H9 (cell line): ENCODE measurements at regions not wholly inside any gene's neighbourhood (a gene's known extent, or its start where the extent isn't known, plus 50 kb on each side); places are given as distances from the start of the nearest gene placed in this dataset.

Source experiments
- DNase-seq: peaks from one replicate; pipeline ENCODE4 v3.0.0-alpha.2; 2017
- H2AFZ ChIP-seq: one replicate; pipeline ENCODE4 v1.6.1; 2013; ENCODE audit warnings: mild to moderate bottlenecking, low read length, control low read depth, moderate library complexity
- H2AK5ac ChIP-seq: 2 replicates; pipeline ENCODE4 v1.6.1; 2013; ENCODE audit warnings: low read length, control low read depth, mixed read lengths; ENCODE audit not compliant: insufficient read length
- H2BK120ac ChIP-seq: one replicate; pipeline ENCODE4 v1.6.1; 2013; ENCODE audit warnings: low read depth, mild to moderate bottlenecking, low read length, control low read depth, inconsistent platforms; ENCODE audit not compliant: poor library complexity, severe bottlenecking
- H2BK12ac ChIP-seq: 2 replicates; pipeline ENCODE4 v1.6.1; 2013; ENCODE audit warnings: low read length, control low read depth, mixed read lengths, low read depth; ENCODE audit not compliant: insufficient read length
- H2BK15ac ChIP-seq: 2 replicates; pipeline ENCODE4 v1.6.1; 2013; ENCODE audit warnings: low read depth, low read length, control low read depth
- H2BK20ac ChIP-seq: one replicate; pipeline ENCODE4 v1.6.1; 2013; ENCODE audit warnings: low read depth, mild to moderate bottlenecking, low read length, control low read depth, inconsistent platforms; ENCODE audit not compliant: poor library complexity, severe bottlenecking
- H2BK5ac ChIP-seq: 2 replicates; pipeline ENCODE4 v1.6.1; 2013; ENCODE audit warnings: low read length, control low read depth, mixed read lengths; ENCODE audit not compliant: insufficient read length
- H3K14ac ChIP-seq: 2 replicates; pipeline ENCODE4 v1.6.1; 2013; ENCODE audit warnings: low read length, control low read depth; ENCODE audit not compliant: insufficient read depth
- H3K18ac ChIP-seq: 2 replicates; pipeline ENCODE4 v1.6.1; 2013; ENCODE audit warnings: low read depth, mild to moderate bottlenecking, mixed read lengths, low read length, control low read depth; ENCODE audit not compliant: insufficient read length
- H3K23ac ChIP-seq: 2 replicates; pipeline ENCODE4 v1.6.1; 2013; ENCODE audit warnings: low read length, control low read depth, mixed read lengths, low read depth; ENCODE audit not compliant: insufficient read length
- H3K23me2 ChIP-seq: 2 replicates; pipeline ENCODE4 v1.6.1; 2013; ENCODE audit warnings: low read depth, mild to moderate bottlenecking, mixed read lengths, low read length, control low read depth; ENCODE audit not compliant: insufficient read length, poor library complexity, severe bottlenecking
- H3K27ac ChIP-seq: 2 replicates; pipeline ENCODE4 v1.5.1; 2013; ENCODE audit warnings: low read length, control low read depth, mixed read lengths, low read depth; ENCODE audit not compliant: insufficient read length
- H3K27me3 ChIP-seq: 2 replicates; pipeline ENCODE4 v1.6.1; 2013; ENCODE audit warnings: low read length, control low read depth, inconsistent platforms; ENCODE audit not compliant: insufficient read depth
- H3K4ac ChIP-seq: 2 replicates; pipeline ENCODE4 v1.6.1; 2013; ENCODE audit warnings: low read depth, mild to moderate bottlenecking, control low read depth, inconsistent platforms, low read length, moderate library complexity
- H3K4me1 ChIP-seq: 2 replicates; pipeline ENCODE4 v1.6.1; 2013; ENCODE audit warnings: low read length, control low read depth, inconsistent platforms; ENCODE audit not compliant: insufficient read depth
- H3K4me2 ChIP-seq: 2 replicates; pipeline ENCODE4 v1.6.1; 2013; ENCODE audit warnings: low read length, control low read depth, mixed read lengths; ENCODE audit not compliant: insufficient read length, insufficient read depth
- H3K56ac ChIP-seq: 2 replicates; pipeline ENCODE4 v1.6.1; 2013; ENCODE audit warnings: low read depth, mild to moderate bottlenecking, mixed read lengths, low read length, control low read depth; ENCODE audit not compliant: insufficient read length
- H3K79me1 ChIP-seq: 2 replicates; pipeline ENCODE4 v1.6.1; 2013; ENCODE audit warnings: low read depth, mild to moderate bottlenecking, moderate library complexity, low read length, control low read depth, inconsistent platforms; ENCODE audit not compliant: insufficient read depth, poor library complexity, severe bottlenecking
- H3K79me2 ChIP-seq: 2 replicates; pipeline ENCODE4 v1.6.1; 2013; ENCODE audit warnings: low read length, control low read depth, inconsistent platforms; ENCODE audit not compliant: insufficient read depth
- H3K9ac ChIP-seq: 2 replicates; pipeline ENCODE4 v1.6.1; 2013; ENCODE audit warnings: low read length, control low read depth, mixed read lengths; ENCODE audit not compliant: insufficient read length; ENCODE audit errors: extremely low read depth
- H3K9me3 ChIP-seq: one replicate; pipeline ENCODE4 v1.6.1; 2013; ENCODE audit warnings: low read depth, low read length, inconsistent platforms; ENCODE audit not compliant: control insufficient read depth
- H3T11ph ChIP-seq: one replicate; pipeline ENCODE4 v1.6.1; 2013; ENCODE audit warnings: mild to moderate bottlenecking, low read length, control low read depth, inconsistent platforms
- H4K20me1 ChIP-seq: one replicate; pipeline ENCODE4 v1.6.1; 2013; ENCODE audit not compliant: control insufficient read depth, insufficient read length, insufficient read depth
- H4K5ac ChIP-seq: 2 replicates; pipeline ENCODE4 v1.6.1; 2013; ENCODE audit warnings: low read depth, mild to moderate bottlenecking, mixed read lengths, low read length, control low read depth; ENCODE audit not compliant: insufficient read length
- H4K8ac ChIP-seq: replicated peaks from 2 replicates; pipeline ENCODE4 v1.6.1; 2013; ENCODE audit warnings: low read length, control low read depth, mixed read lengths, low read depth; ENCODE audit not compliant: insufficient read length
- H4K91ac ChIP-seq: 2 replicates; pipeline ENCODE4 v1.6.1; 2013; ENCODE audit warnings: low read depth, mild to moderate bottlenecking, moderate library complexity, mixed read lengths, low read length, control low read depth; ENCODE audit not compliant: insufficient read length
- H3K27ac Mint-ChIP-seq, 3 experiments: 2 replicates in 2 of 3; 3 replicates in 1 of 3; pipeline ENCODE4 v1.8.0; 2020 to 2021; ENCODE audit warnings: mixed read lengths in 3 of 3, mild to moderate bottlenecking in 1 of 3, moderate library complexity in 1 of 3
- H3K27me3 Mint-ChIP-seq: 2 replicates; pipeline ENCODE4 v1.8.0; 2021; ENCODE audit warnings: low read depth, mild to moderate bottlenecking, moderate library complexity, mixed read lengths
- H3K36me3 Mint-ChIP-seq, 3 experiments: 2 replicates in 2 of 3; 3 replicates in 1 of 3; pipeline ENCODE4 v1.8.0; 2020 to 2021; ENCODE audit warnings: low read depth in 3 of 3, mixed read lengths in 3 of 3; ENCODE audit not compliant: insufficient read depth in 1 of 3
- H3K4me1 Mint-ChIP-seq, 2 experiments: 2 replicates each; pipeline ENCODE4 v1.8.0; 2020; ENCODE audit warnings: mixed read lengths in 2 of 2
- H3K4me3 Mint-ChIP-seq, 2 experiments: 2 replicates in 1 of 2; 3 replicates in 1 of 2; pipeline ENCODE4 v1.8.0; 2020 to 2021; ENCODE audit warnings: mild to moderate bottlenecking in 2 of 2, mixed read lengths in 2 of 2, moderate library complexity in 1 of 2
- H3K9me3 Mint-ChIP-seq, 2 experiments: 2 replicates in 1 of 2; 3 replicates in 1 of 2; pipeline ENCODE4 v1.8.0; 2020; ENCODE audit warnings: mild to moderate bottlenecking in 2 of 2, mixed read lengths in 2 of 2, moderate library complexity in 1 of 2
- WGBS: extraction: QIAGEN DNeasy Blood & Tissue Kit; methylation state at CpG from one replicate; pipeline ENCODE4 v1.1.7; 2013; ENCODE audit warnings: missing lambda C conversion rate, low lambda C conversion rate, mixed read lengths; ENCODE audit not compliant: insufficient read length; ENCODE audit errors: extremely low coverage; 5-methylcytosine and 5-hydroxymethylcytosine counted together
- TF ChIP-seq, protein P1 (sequence below): fragments of 200-600 bp; sonication (generic); conservative IDR thresholded peaks from 3 replicates; pipeline ENCODE4 v1.8.0; 2021; ENCODE audit warnings: antibody characterized with exemption, mild to moderate bottlenecking

GRCh38 chr3:153631102-153631501 lies 469.1 kb downstream of the RAP2B start:
- H3K4me3 Mint-ChIP-seq: no peak overlapping the region
- Histone ChIP-seq H2BK5ac (no peak overlapping the region), H3K4me1 (no peaks in the 10 kb centered on the region; the same call in 1 of the 2 replicates), H2BK12ac (no peak overlapping the region), H3K9ac (no peak overlapping the region), H2AFZ (no peak overlapping the region), H3K23ac (no peak overlapping the region), H2BK20ac (no peak overlapping the region), H4K20me1 (no peaks in the 10 kb centered on the region), H3K4ac (no peak overlapping the region), H2AK5ac (no peak overlapping the region), H3K4me2 (no peak overlapping the region), H3K23me2 (no peaks in the 10 kb centered on the region), H4K91ac (no peak overlapping the region), H3K27ac (no peak overlapping the region), H3K79me1 (no peaks in the 10 kb centered on the region), H3K18ac (no peak overlapping the region), H4K8ac (no peak overlapping the region), H3K9me3 (no peaks in the 10 kb centered on the region), H3K79me2 (no peaks in the 10 kb centered on the region), H3K14ac (no peak overlapping the region), H3T11ph (no peak overlapping the region), H2BK120ac (no peak overlapping the region), H2BK15ac (no peak overlapping the region), H3K27me3 (no peaks in the 10 kb centered on the region), H4K5ac (no peak overlapping the region), H3K56ac (no peak overlapping the region)
- H3K9me3 Mint-ChIP-seq: no peaks in the 10 kb centered on the region
- no CpG with 5 or more reads among the region's 2 CpGs for WGBS
- no peaks in the 10 kb centered on the region for H3K36me3 Mint-ChIP-seq
- H3K27ac Mint-ChIP-seq: no peak overlapping the region
- TF ChIP-seq, protein P1, sequence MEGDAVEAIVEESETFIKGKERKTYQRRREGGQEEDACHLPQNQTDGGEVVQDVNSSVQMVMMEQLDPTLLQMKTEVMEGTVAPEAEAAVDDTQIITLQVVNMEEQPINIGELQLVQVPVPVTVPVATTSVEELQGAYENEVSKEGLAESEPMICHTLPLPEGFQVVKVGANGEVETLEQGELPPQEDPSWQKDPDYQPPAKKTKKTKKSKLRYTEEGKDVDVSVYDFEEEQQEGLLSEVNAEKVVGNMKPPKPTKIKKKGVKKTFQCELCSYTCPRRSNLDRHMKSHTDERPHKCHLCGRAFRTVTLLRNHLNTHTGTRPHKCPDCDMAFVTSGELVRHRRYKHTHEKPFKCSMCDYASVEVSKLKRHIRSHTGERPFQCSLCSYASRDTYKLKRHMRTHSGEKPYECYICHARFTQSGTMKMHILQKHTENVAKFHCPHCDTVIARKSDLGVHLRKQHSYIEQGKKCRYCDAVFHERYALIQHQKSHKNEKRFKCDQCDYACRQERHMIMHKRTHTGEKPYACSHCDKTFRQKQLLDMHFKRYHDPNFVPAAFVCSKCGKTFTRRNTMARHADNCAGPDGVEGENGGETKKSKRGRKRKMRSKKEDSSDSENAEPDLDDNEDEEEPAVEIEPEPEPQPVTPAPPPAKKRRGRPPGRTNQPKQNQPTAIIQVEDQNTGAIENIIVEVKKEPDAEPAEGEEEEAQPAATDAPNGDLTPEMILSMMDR: no peak
- no peaks in the 10 kb centered on the region for H3K27me3 Mint-ChIP-seq
- H3K4me1 Mint-ChIP-seq: peaks cover 13 to 23% of the 10 kb centered on the region in 2 experiments
- no peak for DNase-seq
